HCT116 (cell line): ENCODE measurements at regions not wholly inside any gene's neighbourhood (a gene's known extent, or its start where the extent isn't known, plus 50 kb on each side); places are given as distances from the start of the nearest gene placed in this dataset.
A peak's percentile ranks its signal among the peaks of the same experiment; 100 is the strongest.

ENCODE experiments used
- ATAC-seq: fragments of 200-7000 bp; cut with Tn5 transposase; 2 replicates; pipeline ENCODE4 v1.9.1; 2020; ENCODE audit warnings: mild to moderate bottlenecking, moderate library complexity
- BruUV-seq: library from RNA; stranded (reverse); fragments of 400-500 nt; replicated peaks from 2 replicates; lab custom pipeline; 2021; lab: Mats Ljungman, UMichigan
- CTCF ChIA-PET: fragments of 300-600 bp; sonication (Branson Sonifier 250); formaldehyde crosslinking; loops from one replicate; lab custom pipeline; 2021; ENCODE audit warnings: antibody characterized with exemption; lab: Charles Lee
- POLR2A ChIA-PET: fragments of 300-600, 350-600 bp; sonication (Branson Sonifier 250); formaldehyde crosslinking; loops from one replicate; lab custom pipeline; 2021; ENCODE audit warnings: antibody characterized with exemption; lab: Charles Lee
- RAD21 ChIA-PET, 2 experiments: fragments of 300-600 bp; sonication (Branson Sonifier 250); formaldehyde crosslinking; loops; one replicate each; lab custom pipeline; 2023; ENCODE audit warnings: low total read pairs in 2 of 2; ENCODE audit not compliant: uncharacterized antibody in 2 of 2, unreplicated experiment in 2 of 2, low non-redundant PET in 1 of 2; lab: Charles Lee
- DNase-seq: peaks from one replicate; pipeline ENCODE4 v3.0.0-alpha.2; 2010; ENCODE audit warnings: low read depth, low spot score
- H2AFZ ChIP-seq: fragments of 200-600 bp; shearing (Covaris generic), sonication (generic); 2 replicates; pipeline ENCODE4 v1.6.1; 2017; ENCODE audit warnings: low read depth, mixed run types, mixed read lengths, antibody characterized with exemption, low read length; ENCODE audit not compliant: poor library complexity, severe bottlenecking
- H3K27ac ChIP-seq: 2 replicates; pipeline ENCODE4 v1.5.1; 2012; ENCODE audit warnings: low read depth, low read length
- H3K27me3 ChIP-seq: fragments of 200-600 bp; sonication (generic); 2 replicates; pipeline ENCODE4 v1.6.1; 2016; ENCODE audit warnings: mixed run types, low read length, mixed read lengths; ENCODE audit not compliant: insufficient read depth
- H3K36me3 ChIP-seq, 2 experiments: fragments of 200-500 bp in 1 of 2; fragments of 200-600 bp in 1 of 2; sonication (Bioruptor generic) in 1 of 2; sonication (generic) in 1 of 2; 2 replicates each; pipeline versions ENCODE4 v1.5.1 to v1.6.1; 2014 to 2016; ENCODE audit warnings: low read length in 2 of 2, inconsistent platforms in 1 of 2, mixed read lengths in 1 of 2, mixed run types in 1 of 2; ENCODE audit not compliant: insufficient read depth in 2 of 2, control insufficient read depth in 1 of 2
- H3K4me1 ChIP-seq, 2 experiments: fragments of 200-600 bp in 1 of 2; sonication (generic) in 1 of 2; 2 replicates each; pipeline versions ENCODE4 v1.5.1 to v1.6.1; 2012 to 2017; ENCODE audit warnings: low read length in 2 of 2, inconsistent platforms in 1 of 2, mild to moderate bottlenecking in 1 of 2, mixed read lengths in 1 of 2, mixed run types in 1 of 2, moderate library complexity in 1 of 2; ENCODE audit not compliant: insufficient read depth in 2 of 2, control insufficient read depth in 1 of 2
- H3K4me2 ChIP-seq: fragments of 200-600 bp; sonication (generic); 2 replicates; pipeline ENCODE4 v1.6.1; 2017; ENCODE audit warnings: mixed run types, low read length, mixed read lengths
- H3K4me3 ChIP-seq, 2 experiments: fragments of 200-600 bp in 1 of 2; sonication (generic) in 1 of 2; replicated peaks in 1 of 2; 2 replicates each; pipeline ENCODE4 v1.5.1; 2011 to 2016; ENCODE audit warnings: low read length in 2 of 2, control low read depth in 1 of 2, low read depth in 1 of 2, mild to moderate bottlenecking in 1 of 2, mixed read lengths in 1 of 2, mixed run types in 1 of 2
- H3K79me2 ChIP-seq: fragments of 200-600 bp; sonication (generic); 2 replicates; pipeline ENCODE4 v1.6.1; 2017; ENCODE audit warnings: mild to moderate bottlenecking, mixed run types, low read length, moderate library complexity, mixed read lengths; ENCODE audit not compliant: insufficient read depth
- H3K9ac ChIP-seq: fragments of 200-600 bp; sonication (generic); 2 replicates; pipeline ENCODE4 v1.6.1; 2016; ENCODE audit warnings: low read length, mixed read lengths
- H3K9me2 ChIP-seq: fragments of 200-600 bp; sonication (generic), shearing (Covaris generic); 2 replicates; pipeline ENCODE4 v1.6.1; 2017; ENCODE audit warnings: mixed run types, mild to moderate bottlenecking, moderate library complexity; ENCODE audit not compliant: insufficient read depth
- H3K9me3 ChIP-seq, 2 experiments: fragments of 200-500 bp in 1 of 2; fragments of 200-600 bp in 1 of 2; sonication (Bioruptor generic) in 1 of 2; sonication (generic) in 1 of 2; 2 replicates each; pipeline ENCODE4 v1.6.1; 2014 to 2017; ENCODE audit warnings: low read length in 2 of 2, mixed read lengths in 2 of 2, inconsistent platforms in 1 of 2, low read depth in 1 of 2, mild to moderate bottlenecking in 1 of 2, mixed run types in 1 of 2, moderate library complexity in 1 of 2; ENCODE audit not compliant: control insufficient read depth in 1 of 2, insufficient read depth in 1 of 2
- H4K20me1 ChIP-seq: fragments of 200-600 bp; sonication (generic), shearing (Covaris generic); 2 replicates; pipeline ENCODE4 v1.6.1; 2017; ENCODE audit warnings: mixed run types, mild to moderate bottlenecking, moderate library complexity; ENCODE audit not compliant: insufficient read depth
- EGR1 ChIP-seq: IDR thresholded peaks from 2 replicates; pipeline ENCODE4 v1.6.1; 2012; ENCODE audit warnings: low read depth
- SIN3A ChIP-seq: IDR thresholded peaks from 2 replicates; pipeline ENCODE4 v1.6.1; 2012; ENCODE audit warnings: low read depth
- intact Hi-C: fragments of 100-400 bp; cut with micrococcal nuclease; formaldehyde crosslinking; loops from 2 replicates; pipeline ENCODE4 v1.10.0; 2022
- TF ChIP-seq, protein P1 (sequence below): IDR thresholded peaks from 2 replicates; pipeline ENCODE4 v1.6.1; 2012
- TF ChIP-seq, protein P2 (sequence below), 3 experiments: fragments of 200-600 bp in 1 of 3; sonication (generic) in 1 of 3; IDR thresholded peaks in 2 of 3; conservative IDR thresholded peaks in 1 of 3; 2 replicates each; pipeline ENCODE4 v1.5.1; 2012 to 2017; ENCODE audit warnings: low read depth in 2 of 3, low read length in 2 of 3, antibody characterized with exemption in 1 of 3, borderline replicate concordance in 1 of 3, control low read depth in 1 of 3, mild to moderate bottlenecking in 1 of 3, mixed read lengths in 1 of 3, mixed run types in 1 of 3, moderate library complexity in 1 of 3; ENCODE audit not compliant: insufficient read depth in 1 of 3

DNA sequence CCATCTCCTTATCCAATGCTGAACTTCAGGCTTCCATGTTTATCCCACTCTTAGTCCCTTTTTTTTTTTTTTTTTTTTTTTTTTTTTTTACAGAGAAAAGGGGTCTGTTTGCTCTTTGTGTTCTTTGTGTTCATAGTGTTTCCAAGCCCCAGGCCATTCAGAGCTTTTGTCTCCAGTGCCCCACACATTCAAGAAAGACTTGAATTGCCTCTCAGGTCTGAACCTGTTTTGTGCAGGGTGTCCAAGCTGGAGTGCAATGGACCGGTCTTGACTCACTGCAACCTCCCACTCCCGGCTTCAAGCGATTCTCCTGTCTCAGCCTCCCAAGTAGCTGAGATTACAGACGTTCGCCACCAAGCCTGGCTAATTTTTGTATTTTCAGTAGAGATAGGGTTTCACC is 191.2 kb downstream of the PALM2AKAP2 start (continued):
- no peak for TF ChIP-seq SIN3A

DNA sequence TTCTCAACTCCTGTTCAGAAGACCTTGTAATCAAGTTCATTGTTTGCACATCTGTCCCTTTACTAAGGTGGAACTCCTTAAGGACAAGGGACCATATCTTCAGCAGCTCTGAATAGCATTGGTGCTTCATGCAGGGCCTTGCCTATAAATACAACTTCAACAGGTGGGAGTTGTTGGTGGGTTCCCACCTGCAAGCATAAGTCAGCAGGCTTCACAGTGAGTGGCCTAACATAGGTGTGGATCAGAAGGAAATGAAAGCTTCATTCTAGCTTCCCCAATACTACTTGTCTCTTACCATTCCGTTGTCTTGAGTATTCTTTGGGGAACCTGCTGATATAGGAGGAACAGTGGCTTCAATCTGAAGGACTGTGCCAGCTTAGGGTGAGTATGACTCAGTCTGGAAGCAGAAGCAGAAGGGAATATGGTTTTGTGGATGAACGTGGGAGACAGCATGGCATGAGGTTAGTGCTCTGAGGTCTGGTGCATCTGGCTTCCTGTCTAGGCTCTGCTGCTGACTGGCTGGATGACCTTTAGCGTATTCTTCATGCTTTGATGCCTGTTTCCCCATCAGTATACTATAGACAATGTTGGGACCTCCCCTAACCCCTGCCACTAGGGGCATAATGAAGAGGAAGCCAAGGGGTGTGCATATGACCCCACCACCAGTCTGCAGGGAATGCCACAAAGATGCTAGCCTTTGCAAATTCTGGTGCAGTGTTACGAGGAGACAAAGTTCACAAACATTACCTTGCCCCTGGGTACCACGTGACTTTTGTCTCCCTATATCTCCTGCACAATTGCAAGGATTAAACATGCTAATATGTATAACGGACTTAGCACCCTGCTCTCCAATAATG is 192.3 kb downstream of the PALM2AKAP2 start:
- Histone ChIP-seq H3K9ac (no peak overlapping the region), H3K9me3 (no peaks in the 10 kb centered on the region), H2AFZ (no peak overlapping the region), H3K4me1 (no peaks in the 10 kb centered on the region), H3K36me3 (no peaks in the 10 kb centered on the region), H3K79me2 (no peaks in the 10 kb centered on the region), H3K9me2 (no peaks in the 10 kb centered on the region)
- intact Hi-C loops, result no loop called here
- ATAC-seq, result peak; percentile 61
- RAD21 ChIA-PET, result no interaction called here
- POLR2A ChIA-PET, result no interaction called here
- no TSS peak for BruUV-seq
- no peak for DNase-seq
- TF ChIP-seq EGR1, result no peak
- TF ChIP-seq, protein P1, sequence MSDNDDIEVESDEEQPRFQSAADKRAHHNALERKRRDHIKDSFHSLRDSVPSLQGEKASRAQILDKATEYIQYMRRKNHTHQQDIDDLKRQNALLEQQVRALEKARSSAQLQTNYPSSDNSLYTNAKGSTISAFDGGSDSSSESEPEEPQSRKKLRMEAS, result no peak
- TF ChIP-seq, protein P2, sequence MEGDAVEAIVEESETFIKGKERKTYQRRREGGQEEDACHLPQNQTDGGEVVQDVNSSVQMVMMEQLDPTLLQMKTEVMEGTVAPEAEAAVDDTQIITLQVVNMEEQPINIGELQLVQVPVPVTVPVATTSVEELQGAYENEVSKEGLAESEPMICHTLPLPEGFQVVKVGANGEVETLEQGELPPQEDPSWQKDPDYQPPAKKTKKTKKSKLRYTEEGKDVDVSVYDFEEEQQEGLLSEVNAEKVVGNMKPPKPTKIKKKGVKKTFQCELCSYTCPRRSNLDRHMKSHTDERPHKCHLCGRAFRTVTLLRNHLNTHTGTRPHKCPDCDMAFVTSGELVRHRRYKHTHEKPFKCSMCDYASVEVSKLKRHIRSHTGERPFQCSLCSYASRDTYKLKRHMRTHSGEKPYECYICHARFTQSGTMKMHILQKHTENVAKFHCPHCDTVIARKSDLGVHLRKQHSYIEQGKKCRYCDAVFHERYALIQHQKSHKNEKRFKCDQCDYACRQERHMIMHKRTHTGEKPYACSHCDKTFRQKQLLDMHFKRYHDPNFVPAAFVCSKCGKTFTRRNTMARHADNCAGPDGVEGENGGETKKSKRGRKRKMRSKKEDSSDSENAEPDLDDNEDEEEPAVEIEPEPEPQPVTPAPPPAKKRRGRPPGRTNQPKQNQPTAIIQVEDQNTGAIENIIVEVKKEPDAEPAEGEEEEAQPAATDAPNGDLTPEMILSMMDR (IDR thresholded peaks at IDR 0.05 in 2 of 3, conservative IDR thresholded peaks at IDR 0.05 in 1 of 3; ENCODE audit: borderline replicate concordance in 1 of 3, insufficient read depth in 1 of 3, low read depth in 2 of 3, low read length in 2 of 3), result peak in 2 of 3 experiments; percentile 30 to 32; a peak in 3 of 6 replicates
- TF ChIP-seq, all 23 proteins: peak for 1
- Histone ChIP-seq H3K4me3 (no peak overlapping the region), H3K4me2 (no peak overlapping the region), H3K27ac (no peak overlapping the region), H4K20me1 (no peaks in the 10 kb centered on the region), H3K27me3 (0 out of 2 replicates have a peak, but pooled peaks cover 4% of the 10 kb centered on the region)
- CTCF ChIA-PET, result no interaction called here
